ENCODE measurements at regions not wholly inside any gene's neighbourhood (a gene's known extent, or its start where the extent isn't known, plus 50 kb on each side); places are given as distances from the start of the nearest gene placed in this dataset.

GRCh38 chr16:85519540-85520231 lies 93.4 kb upstream of the GSE1 start:
- POLR2A ChIA-PET, result interaction anchor here (0.8 kb wide), 1 partner anchor 46 kb away, joined by 3 read pairs; no protein-coding TSS in a partner anchor
- peaks cover 14 to 35% of the 10 kb centered on the region in 2 experiments; a peak in 3 of 4 replicates for H3K4me1 ChIP-seq (ENCODE audit: control insufficient read depth in 1 of 2, insufficient read depth in 2 of 2, low read depth in 1 of 2, low read length in 1 of 2)
- H3K79me2 ChIP-seq (ENCODE audit: insufficient read depth), result no peaks in the 10 kb centered on the region
- no peaks in the 10 kb centered on the region for H3K36me3 ChIP-seq (replicated peaks in 1 of 2; ENCODE audit: control insufficient read depth in 1 of 2, insufficient read depth in 2 of 2, low read length in 1 of 2)
- DNase-seq, result no peak
- no peaks in the 10 kb centered on the region for H3K9me2 ChIP-seq
- H3F3A ChIP-seq (replicated peaks; ENCODE audit: insufficient read depth), result no peaks in the 10 kb centered on the region
- WGBS (ENCODE audit: low lambda C conversion rate), result 90% methylated on average over 7 of the region's 7 CpGs
- CTCF ChIA-PET, result interaction anchor here (1.0 kb wide), 1 partner anchor 9 kb away, joined by 3 read pairs; no protein-coding TSS in a partner anchor
- no peak overlapping the region for H3K27ac ChIP-seq (ENCODE audit: low read depth in 2 of 2, low read length in 1 of 2)
- H3K4me2 ChIP-seq, result no peak overlapping the region
- TF ChIP-seq GABPA (IDR thresholded peaks at IDR 0.05; ENCODE audit: low read depth) (no peak), USF1 (IDR thresholded peaks at IDR 0.05; ENCODE audit: borderline replicate concordance, low read depth) (no peak), EZH2phosphoT487 (IDR thresholded peaks at IDR 0.05; ENCODE audit: borderline replicate concordance, low read depth) (no peak), POLR2AphosphoS5 (IDR thresholded peaks at IDR 0.05; ENCODE audit: low read depth, low read length) (no peak), SMC3 (IDR thresholded peaks at IDR 0.05; ENCODE audit: low read depth, low read length) (no peak), REST (IDR thresholded peaks at IDR 0.05; ENCODE audit: low read depth, low read length) (no peak), RAD21 (IDR thresholded peaks at IDR 0.05; ENCODE audit: low read length) (no peak), JUND (IDR thresholded peaks at IDR 0.05) (no peak), CHD2 (IDR thresholded peaks at IDR 0.05; ENCODE audit: low read length, partially characterized antibody) (no peak), EP300 (IDR thresholded peaks at IDR 0.05; ENCODE audit: borderline replicate concordance in 1 of 2, low read depth in 1 of 2, low read length in 1 of 2) (no peak), FOXM1 (IDR thresholded peaks at IDR 0.05; ENCODE audit: low read depth) (no peak), RXRA (IDR thresholded peaks at IDR 0.05; ENCODE audit: borderline replicate concordance, low read depth) (no peak), TAF1 (IDR thresholded peaks at IDR 0.05; ENCODE audit: borderline replicate concordance, low read depth, low read length) (no peak), NRF1 (IDR thresholded peaks at IDR 0.05; ENCODE audit: low read depth, low read length) (no peak), FOXJ3 (CRISPR knock-in tag; IDR thresholded peaks at IDR 0.05) (no peak), ELF1 (IDR thresholded peaks at IDR 0.05) (no peak), IRF3 (IDR thresholded peaks at IDR 0.05; ENCODE audit: low read depth, low read length) (no peak), MEF2A (IDR thresholded peaks at IDR 0.05; ENCODE audit: borderline replicate concordance, low read depth) (no peak)
- TF ChIP-seq, protein P1, sequence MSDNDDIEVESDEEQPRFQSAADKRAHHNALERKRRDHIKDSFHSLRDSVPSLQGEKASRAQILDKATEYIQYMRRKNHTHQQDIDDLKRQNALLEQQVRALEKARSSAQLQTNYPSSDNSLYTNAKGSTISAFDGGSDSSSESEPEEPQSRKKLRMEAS (IDR thresholded peaks at IDR 0.05; ENCODE audit: low read depth), result no peak
- TF ChIP-seq, protein P2, sequence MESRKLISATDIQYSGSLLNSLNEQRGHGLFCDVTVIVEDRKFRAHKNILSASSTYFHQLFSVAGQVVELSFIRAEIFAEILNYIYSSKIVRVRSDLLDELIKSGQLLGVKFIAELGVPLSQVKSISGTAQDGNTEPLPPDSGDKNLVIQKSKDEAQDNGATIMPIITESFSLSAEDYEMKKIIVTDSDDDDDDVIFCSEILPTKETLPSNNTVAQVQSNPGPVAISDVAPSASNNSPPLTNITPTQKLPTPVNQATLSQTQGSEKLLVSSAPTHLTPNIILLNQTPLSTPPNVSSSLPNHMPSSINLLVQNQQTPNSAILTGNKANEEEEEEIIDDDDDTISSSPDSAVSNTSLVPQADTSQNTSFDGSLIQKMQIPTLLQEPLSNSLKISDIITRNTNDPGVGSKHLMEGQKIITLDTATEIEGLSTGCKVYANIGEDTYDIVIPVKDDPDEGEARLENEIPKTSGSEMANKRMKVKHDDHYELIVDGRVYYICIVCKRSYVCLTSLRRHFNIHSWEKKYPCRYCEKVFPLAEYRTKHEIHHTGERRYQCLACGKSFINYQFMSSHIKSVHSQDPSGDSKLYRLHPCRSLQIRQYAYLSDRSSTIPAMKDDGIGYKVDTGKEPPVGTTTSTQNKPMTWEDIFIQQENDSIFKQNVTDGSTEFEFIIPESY (IDR thresholded peaks at IDR 0.05; ENCODE audit: borderline replicate concordance, low read depth), result no peak
- H3K4me3 ChIP-seq (ENCODE audit: low read depth in 2 of 2, low read length in 1 of 2), result no peak overlapping the region
- H3K9ac ChIP-seq, result no peak overlapping the region
- H3K27me3 ChIP-seq (ENCODE audit: insufficient read depth), result no peaks in the 10 kb centered on the region
- H4K20me1 ChIP-seq (ENCODE audit: insufficient read depth), result no peaks in the 10 kb centered on the region
- no peaks in the 10 kb centered on the region for H3K9me3 ChIP-seq
- no peak overlapping the region for H2AFZ ChIP-seq (ENCODE audit: low read depth)
